PC-3 (cell line): ENCODE measurements at regions not wholly inside any gene's neighbourhood (a gene's known extent, or its start where the extent isn't known, plus 50 kb on each side); places are given as distances from the start of the nearest gene placed in this dataset.

Experiments
- ATAC-seq: fragments of 200-7000 bp; cut with Tn5 transposase; 2 replicates; pipeline ENCODE4 v1.9.1; 2020; ENCODE audit warnings: mild to moderate bottlenecking, moderate library complexity
- BruUV-seq: library from RNA; stranded (reverse); fragments of 400-500 nt; replicated peaks from 2 replicates; lab custom pipeline; 2021; lab: Mats Ljungman, UMichigan
- CTCF ChIA-PET: fragments of 300-600 bp; sonication (Branson Sonifier 250); formaldehyde crosslinking; loops from one replicate; lab custom pipeline; 2022; ENCODE audit warnings: antibody characterized with exemption; lab: Charles Lee
- POLR2A ChIA-PET: fragments of 300-600 bp; sonication (Branson Sonifier 250); formaldehyde crosslinking; loops from one replicate; lab custom pipeline; 2022; ENCODE audit warnings: antibody characterized with exemption; ENCODE audit not compliant: unreplicated experiment; lab: Charles Lee
- DNase-seq: peaks from one replicate; pipeline ENCODE4 v3.0.0-alpha.2; 2015
- H2AFZ ChIP-seq: fragments of 300-600 bp; sonication (generic); 2 replicates; pipeline ENCODE4 v1.6.0; 2016; ENCODE audit warnings: antibody characterized with exemption, low read length
- H3F3A ChIP-seq: fragments of 300-600 bp; sonication (generic); one replicate; pipeline ENCODE4 v1.6.0; 2017; ENCODE audit warnings: antibody characterized with exemption, low read length, control low read depth, mild to moderate bottlenecking; ENCODE audit not compliant: unreplicated experiment
- H3K27ac ChIP-seq: fragments of 300-600 bp; sonication (generic); 2 replicates; pipeline ENCODE4 v1.5.1; 2016; ENCODE audit warnings: mild to moderate bottlenecking, low read length
- H3K27me3 ChIP-seq: fragments of 300-600 bp; sonication (generic); 2 replicates; pipeline ENCODE4 v1.6.1; 2016; ENCODE audit warnings: low read length, mixed read lengths
- H3K36me3 ChIP-seq: fragments of 300-600 bp; sonication (generic); 2 replicates; pipeline ENCODE4 v1.6.1; 2016; ENCODE audit warnings: low read depth, mixed run types, low read length, mixed read lengths
- H3K4me1 ChIP-seq: fragments of 300-600 bp; sonication (generic); 2 replicates; pipeline ENCODE4 v1.5.1; 2016; ENCODE audit warnings: low read length; ENCODE audit not compliant: insufficient read depth
- H3K4me2 ChIP-seq: fragments of 300-600 bp; sonication (generic); 2 replicates; pipeline ENCODE4 v1.6.0; 2016; ENCODE audit warnings: low read length
- H3K4me3 ChIP-seq: fragments of 300-600 bp; sonication (generic); 2 replicates; pipeline ENCODE4 v1.5.1; 2016; ENCODE audit warnings: mild to moderate bottlenecking, low read length, mixed read lengths
- H3K79me2 ChIP-seq: fragments of 300-600 bp; sonication (generic); 2 replicates; pipeline ENCODE4 v1.6.1; 2017; ENCODE audit warnings: low read length, mixed read lengths
- H3K9ac ChIP-seq: fragments of 300-600 bp; sonication (generic); 2 replicates; pipeline ENCODE4 v1.6.0; 2016; ENCODE audit warnings: mild to moderate bottlenecking, low read length
- H3K9me2 ChIP-seq: fragments of 300-600 bp; sonication (generic); replicated peaks from 2 replicates; pipeline ENCODE4 v1.6.1; 2016; ENCODE audit warnings: mixed run types, low read length, mixed read lengths
- H3K9me3 ChIP-seq: fragments of 300-600 bp; sonication (generic); 2 replicates; pipeline ENCODE4 v1.6.1; 2016; ENCODE audit warnings: low read length, mixed read lengths
- H4K20me1 ChIP-seq: fragments of 300-600 bp; sonication (generic); 2 replicates; pipeline ENCODE4 v1.6.1; 2016; ENCODE audit warnings: low read length, mixed read lengths
- EZH2 ChIP-seq: fragments of 300-600 bp; sonication (generic); IDR thresholded peaks from one replicate; pipeline ENCODE4 v1.6.1; 2017; ENCODE audit warnings: antibody characterized with exemption, mild to moderate bottlenecking, low read length; ENCODE audit not compliant: unreplicated experiment
- EZH2phosphoT487 ChIP-seq: fragments of 300-600 bp; sonication (generic); IDR thresholded peaks from 2 replicates; pipeline ENCODE4 v1.6.1; 2018; ENCODE audit warnings: mild to moderate bottlenecking, antibody characterized with exemption, low read length, borderline replicate concordance
- intact Hi-C: fragments of 100-400 bp; cut with micrococcal nuclease; formaldehyde crosslinking; loops from 2 replicates; pipeline ENCODE4 v1.9.0; 2023
- TF ChIP-seq, protein P1 (sequence below): fragments of 300-600 bp; sonication (generic); conservative IDR thresholded peaks from 2 replicates; pipeline ENCODE4 v1.5.1; 2017; ENCODE audit warnings: antibody characterized with exemption, low read depth, mild to moderate bottlenecking, low read length

DNA sequence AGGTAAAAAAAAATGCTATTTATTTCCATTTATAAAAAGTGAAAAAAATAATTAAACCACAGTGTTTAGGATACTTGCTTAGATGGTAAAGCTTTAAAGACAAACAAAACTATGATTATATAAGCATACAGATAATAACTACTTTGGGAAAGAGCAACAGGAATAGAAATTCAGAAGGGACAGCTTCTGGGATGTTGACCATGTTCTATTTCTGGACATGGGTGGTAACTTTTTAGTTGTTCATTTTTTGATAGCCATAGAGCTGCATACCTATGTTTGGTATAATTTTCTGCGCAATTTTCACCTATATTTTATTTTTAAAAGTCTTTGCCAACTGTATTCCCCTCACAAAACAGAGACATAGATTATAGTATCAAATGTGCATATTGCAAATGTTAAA, 572.0 kb upstream of the NR2F2 start:
- intact Hi-C loops = no loop called here
- H3K27me3 ChIP-seq = no peaks in the 10 kb centered on the region
- H2AFZ ChIP-seq = no peak overlapping the region
- no peak overlapping the region for H3K4me2 ChIP-seq
- no peaks in the 10 kb centered on the region for H4K20me1 ChIP-seq
- H3K9me2 ChIP-seq = no peaks in the 10 kb centered on the region
- ChIA-PET POLR2A (no interaction called here), CTCF (no interaction called here)
- no peaks in the 10 kb centered on the region for H3F3A ChIP-seq
- H3K4me3 ChIP-seq = no peak overlapping the region
- H3K79me2 ChIP-seq = no peaks in the 10 kb centered on the region
- TF ChIP-seq EZH2phosphoT487 = no peak
- no peak for TF ChIP-seq EZH2
- TF ChIP-seq, protein P1, sequence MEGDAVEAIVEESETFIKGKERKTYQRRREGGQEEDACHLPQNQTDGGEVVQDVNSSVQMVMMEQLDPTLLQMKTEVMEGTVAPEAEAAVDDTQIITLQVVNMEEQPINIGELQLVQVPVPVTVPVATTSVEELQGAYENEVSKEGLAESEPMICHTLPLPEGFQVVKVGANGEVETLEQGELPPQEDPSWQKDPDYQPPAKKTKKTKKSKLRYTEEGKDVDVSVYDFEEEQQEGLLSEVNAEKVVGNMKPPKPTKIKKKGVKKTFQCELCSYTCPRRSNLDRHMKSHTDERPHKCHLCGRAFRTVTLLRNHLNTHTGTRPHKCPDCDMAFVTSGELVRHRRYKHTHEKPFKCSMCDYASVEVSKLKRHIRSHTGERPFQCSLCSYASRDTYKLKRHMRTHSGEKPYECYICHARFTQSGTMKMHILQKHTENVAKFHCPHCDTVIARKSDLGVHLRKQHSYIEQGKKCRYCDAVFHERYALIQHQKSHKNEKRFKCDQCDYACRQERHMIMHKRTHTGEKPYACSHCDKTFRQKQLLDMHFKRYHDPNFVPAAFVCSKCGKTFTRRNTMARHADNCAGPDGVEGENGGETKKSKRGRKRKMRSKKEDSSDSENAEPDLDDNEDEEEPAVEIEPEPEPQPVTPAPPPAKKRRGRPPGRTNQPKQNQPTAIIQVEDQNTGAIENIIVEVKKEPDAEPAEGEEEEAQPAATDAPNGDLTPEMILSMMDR = no peak
- ATAC-seq = no peak
- DNase-seq = no peak
- H3K27ac ChIP-seq = no peak overlapping the region
- no peaks in the 10 kb centered on the region for H3K9me3 ChIP-seq
- H3K9ac ChIP-seq = no peak overlapping the region
- H3K4me1 ChIP-seq = no peaks in the 10 kb centered on the region
- H3K36me3 ChIP-seq = no peaks in the 10 kb centered on the region
- BruUV-seq = no TSS peak

DNA sequence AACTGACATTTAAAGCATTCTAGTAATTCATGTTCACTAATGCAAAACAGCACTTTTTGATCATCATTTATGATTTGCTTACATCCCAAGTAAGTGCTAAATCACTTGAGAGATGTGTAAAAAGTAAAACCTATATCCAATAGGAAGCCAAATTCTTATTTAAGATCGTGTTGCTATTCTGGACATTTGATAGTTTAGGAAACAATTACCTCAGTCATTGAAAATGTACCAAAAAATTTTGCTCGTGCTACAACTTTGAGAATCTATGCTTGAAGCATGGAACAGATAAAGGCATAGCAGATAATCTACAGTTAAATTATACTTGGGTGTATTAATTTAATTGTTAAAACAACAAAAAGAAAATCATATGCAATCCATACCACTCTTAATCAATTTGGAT, 571.6 kb upstream of the NR2F2 start:
- Histone ChIP-seq H2AFZ (no peak overlapping the region), H3K79me2 (no peaks in the 10 kb centered on the region), H3K4me3 (no peak overlapping the region), H3K9me2 (no peaks in the 10 kb centered on the region), H3K9me3 (no peaks in the 10 kb centered on the region), H3K9ac (no peak overlapping the region), H3K4me1 (no peaks in the 10 kb centered on the region), H3K27me3 (no peaks in the 10 kb centered on the region), H4K20me1 (no peaks in the 10 kb centered on the region), H3K36me3 (no peaks in the 10 kb centered on the region), H3K4me2 (no peak overlapping the region), H3F3A (no peaks in the 10 kb centered on the region), H3K27ac (no peak overlapping the region)
- BruUV-seq = no TSS peak
- TF ChIP-seq EZH2 (no peak), EZH2phosphoT487 (no peak)
- TF ChIP-seq, protein P1 = no peak
- POLR2A ChIA-PET = no interaction called here
- no peak for DNase-seq
- CTCF ChIA-PET = no interaction called here
- no peak for ATAC-seq
- intact Hi-C loops = no loop called here

DNA sequence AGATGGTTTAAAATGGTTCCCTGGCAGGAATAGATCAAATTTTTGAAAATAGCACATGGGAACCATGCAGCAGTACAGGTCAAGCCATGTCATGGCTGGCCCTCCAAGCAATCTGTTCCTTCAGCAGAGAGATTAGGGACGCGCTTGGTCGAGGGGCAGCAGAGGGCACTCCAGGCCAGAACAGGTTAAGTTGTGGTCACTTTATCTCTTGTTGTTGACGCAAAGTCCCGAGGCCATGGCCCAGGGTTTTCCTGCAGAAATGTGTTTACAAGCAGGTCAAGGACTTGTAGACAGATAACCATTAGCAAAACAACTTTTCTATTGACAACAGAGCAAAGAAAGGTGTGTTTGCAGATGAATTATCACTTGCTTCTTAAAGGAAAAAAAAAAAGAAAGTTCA, 570.0 kb upstream of the NR2F2 start:
- POLR2A ChIA-PET = no interaction called here

More for the DNA sequence above, 570.0 kb upstream of the NR2F2 start:
- H3K9me3 ChIP-seq = no peaks in the 10 kb centered on the region
- no peak overlapping the region for H3K9ac ChIP-seq
- no peaks in the 10 kb centered on the region for H3F3A ChIP-seq
- no peaks in the 10 kb centered on the region for H3K9me2 ChIP-seq
- intact Hi-C loops = no loop called here
- TF ChIP-seq EZH2phosphoT487 (no peak), EZH2 (no peak)
- TF ChIP-seq, protein P1 = no peak
- no peak overlapping the region for H2AFZ ChIP-seq
- H3K36me3 ChIP-seq = no peaks in the 10 kb centered on the region
- CTCF ChIA-PET = no interaction called here
- DNase-seq (peak; percentile 4), ATAC-seq (no peak)
- no peaks in the 10 kb centered on the region for H3K27me3 ChIP-seq
- H3K4me1 ChIP-seq = no peaks in the 10 kb centered on the region
- H3K4me2 ChIP-seq = no peak overlapping the region
- no peaks in the 10 kb centered on the region for H4K20me1 ChIP-seq
- no TSS peak for BruUV-seq
- H3K27ac ChIP-seq = no peak overlapping the region
- no peaks in the 10 kb centered on the region for H3K79me2 ChIP-seq
- H3K4me3 ChIP-seq = no peak overlapping the region
